ENCODE measurements at regions not wholly inside any gene's neighbourhood (a gene's known extent, or its start where the extent isn't known, plus 50 kb on each side); places are given as distances from the start of the nearest gene placed in this dataset.

DNA sequence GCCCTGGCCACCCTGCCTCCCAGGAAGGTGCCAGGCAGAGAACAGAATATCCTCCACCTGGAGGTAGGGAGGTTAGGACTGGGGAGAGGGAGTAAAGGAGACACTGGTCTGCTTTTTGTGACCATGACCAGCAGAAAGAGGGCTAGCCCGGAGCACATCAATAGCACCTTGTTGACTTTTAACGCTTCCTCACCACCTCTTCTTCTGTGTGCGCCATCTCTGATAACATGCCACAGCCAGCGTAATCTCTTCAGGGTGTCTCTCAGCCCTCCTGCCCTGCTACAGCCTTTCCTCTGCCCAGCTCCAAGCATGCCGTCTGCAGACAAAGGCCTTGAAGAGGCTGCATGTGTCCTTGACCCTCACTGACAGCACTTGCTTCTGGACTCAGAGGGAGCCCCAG, 50.9 kb upstream of the GJA5 start:
- DNase-seq, result no peak
- no peaks in the 10 kb centered on the region for H3K36me3 ChIP-seq (ENCODE audit: control insufficient read depth, insufficient read depth, low read length)
- H3K4me1 ChIP-seq (ENCODE audit: control insufficient read depth, insufficient read depth, low read length), result no peaks in the 10 kb centered on the region
- no peak overlapping the region for H3K27ac ChIP-seq (ENCODE audit: low read length)
- no CpG with 5 or more reads among the region's 5 CpGs for WGBS (ENCODE audit: insufficient coverage, low lambda C conversion rate)
- H3K27me3 ChIP-seq (ENCODE audit: control insufficient read depth, insufficient read depth, low read length), result no peaks in the 10 kb centered on the region
- H3K9me3 ChIP-seq (ENCODE audit: control insufficient read depth, low read depth, low read length), result no peaks in the 10 kb centered on the region
- no peak overlapping the region for H3K4me3 ChIP-seq (ENCODE audit: low read length)

DNA sequence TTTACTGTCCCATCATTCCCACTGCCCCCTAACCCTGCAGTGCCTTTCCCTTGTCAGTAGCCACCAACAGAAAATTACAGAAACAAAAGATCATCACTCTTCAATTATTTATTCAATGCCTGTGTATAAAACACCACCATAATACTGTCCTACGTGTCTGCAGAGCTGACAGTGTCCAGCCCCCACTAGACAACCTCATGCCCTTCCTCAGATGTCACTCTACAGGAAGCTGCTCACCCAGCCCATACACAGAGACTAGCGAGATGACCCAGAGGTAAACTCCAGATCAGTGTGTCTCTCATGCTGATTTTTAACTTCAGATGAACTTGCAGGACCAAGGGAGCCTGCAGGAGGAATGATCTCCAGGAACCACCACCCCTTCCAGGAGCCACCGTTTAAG, 51.3 kb upstream of the GJA5 start:
- no peak overlapping the region for H3K27ac ChIP-seq (ENCODE audit: low read length)
- no peaks in the 10 kb centered on the region for H3K36me3 ChIP-seq (ENCODE audit: control insufficient read depth, insufficient read depth, low read length)
- DNase-seq, result no peak
- H3K27me3 ChIP-seq (ENCODE audit: control insufficient read depth, insufficient read depth, low read length), result no peaks in the 10 kb centered on the region
- H3K9me3 ChIP-seq (ENCODE audit: control insufficient read depth, low read depth, low read length), result no peaks in the 10 kb centered on the region
- H3K4me3 ChIP-seq (ENCODE audit: low read length), result no peak overlapping the region
- no peaks in the 10 kb centered on the region for H3K4me1 ChIP-seq (ENCODE audit: control insufficient read depth, insufficient read depth, low read length)
- WGBS (ENCODE audit: insufficient coverage, low lambda C conversion rate), result no CpG with 5 or more reads among the region's 3 CpGs

DNA sequence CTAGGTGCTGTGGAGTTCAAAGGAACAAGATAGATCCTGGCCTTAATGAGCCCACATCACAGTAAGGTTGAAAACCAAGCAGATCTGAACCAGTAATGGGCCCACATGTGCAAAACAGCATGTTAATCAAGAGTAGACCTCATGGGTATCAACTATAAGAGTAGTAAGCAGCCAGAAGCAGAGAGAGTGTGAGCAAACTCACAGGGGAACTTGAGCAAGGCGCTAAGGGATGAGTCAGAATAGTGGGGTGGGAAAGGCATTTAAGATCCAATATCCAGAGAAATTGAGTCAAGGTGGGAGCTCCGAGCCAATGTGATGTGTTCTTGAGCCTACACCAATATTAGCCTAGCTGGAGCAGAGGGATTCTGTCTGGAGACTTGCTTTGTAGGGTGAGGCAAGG, 52.4 kb upstream of the GJA5 start:
- no peaks in the 10 kb centered on the region for H3K27me3 ChIP-seq (ENCODE audit: control insufficient read depth, insufficient read depth, low read length)
- H3K4me1 ChIP-seq (ENCODE audit: control insufficient read depth, insufficient read depth, low read length), result no peaks in the 10 kb centered on the region
- WGBS (ENCODE audit: insufficient coverage, low lambda C conversion rate), result 100% methylated on average over 1 of the region's 2 CpGs
- H3K36me3 ChIP-seq (ENCODE audit: control insufficient read depth, insufficient read depth, low read length), result no peaks in the 10 kb centered on the region
- H3K9me3 ChIP-seq (ENCODE audit: control insufficient read depth, low read depth, low read length), result no peaks in the 10 kb centered on the region
- DNase-seq, result no peak
- H3K27ac ChIP-seq (ENCODE audit: low read length), result no peak overlapping the region
- H3K4me3 ChIP-seq (ENCODE audit: low read length), result no peak overlapping the region

DNA sequence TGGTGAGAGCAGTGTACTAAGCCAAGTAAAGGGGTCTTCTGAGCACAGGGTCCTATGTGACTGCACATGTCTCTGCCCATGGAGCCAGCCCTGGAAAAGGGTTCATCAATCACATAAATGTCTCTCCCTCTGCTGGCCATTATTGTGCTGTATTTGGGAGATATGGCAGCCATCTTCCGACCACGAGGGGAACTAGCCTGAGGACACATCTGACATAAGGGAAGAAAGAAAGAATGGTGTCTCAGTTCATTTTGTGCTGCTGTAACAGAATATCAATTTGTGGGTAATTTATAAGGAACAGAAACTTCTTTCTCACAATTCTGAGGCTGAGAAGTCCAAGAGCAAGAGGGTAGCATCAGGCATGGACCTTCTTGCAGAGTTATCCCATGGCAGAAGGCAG, 55.1 kb upstream of the GJA5 start:
- H3K4me1 ChIP-seq (ENCODE audit: control insufficient read depth, insufficient read depth, low read length), result no peaks in the 10 kb centered on the region
- H3K4me3 ChIP-seq (ENCODE audit: low read length), result no peak overlapping the region
- no peak for DNase-seq
- no peaks in the 10 kb centered on the region for H3K36me3 ChIP-seq (ENCODE audit: control insufficient read depth, insufficient read depth, low read length)
- H3K27me3 ChIP-seq (ENCODE audit: control insufficient read depth, insufficient read depth, low read length), result no peaks in the 10 kb centered on the region
- no peak overlapping the region for H3K27ac ChIP-seq (ENCODE audit: low read length)
- no peaks in the 10 kb centered on the region for H3K9me3 ChIP-seq (ENCODE audit: control insufficient read depth, low read depth, low read length)
- WGBS (ENCODE audit: insufficient coverage, low lambda C conversion rate), result no CpG with 5 or more reads among the region's 2 CpGs

DNA sequence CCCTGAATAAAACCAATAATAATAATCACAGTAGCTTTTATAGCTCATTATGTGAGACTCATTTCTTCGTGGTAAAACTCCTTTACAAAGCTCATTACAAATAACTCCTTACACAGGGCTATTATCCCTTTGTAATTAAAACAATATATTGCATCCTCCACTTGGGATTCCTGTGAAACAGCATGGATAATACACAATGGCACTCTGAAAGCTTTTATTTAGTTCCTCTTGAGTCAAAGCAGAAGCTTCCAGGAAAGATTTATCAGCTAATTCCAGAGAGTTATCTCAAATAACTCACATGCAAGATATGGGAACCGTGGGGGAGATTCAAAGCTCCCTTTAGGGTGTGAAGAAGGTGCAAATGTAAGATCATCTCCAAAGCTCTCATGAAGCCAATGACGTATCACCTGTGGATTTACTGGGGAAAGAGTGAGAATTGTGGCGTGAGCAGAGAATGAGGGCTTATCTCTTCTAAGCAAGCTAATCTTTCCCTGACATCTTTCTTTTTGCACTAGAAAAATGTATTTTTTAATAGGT, 60.4 kb upstream of the GJA5 start:
- Histone ChIP-seq H3K27me3 (ENCODE audit: control insufficient read depth, insufficient read depth, low read length) (no peaks in the 10 kb centered on the region), H3K36me3 (ENCODE audit: control insufficient read depth, insufficient read depth, low read length) (no peaks in the 10 kb centered on the region), H3K4me1 (ENCODE audit: control insufficient read depth, insufficient read depth, low read length) (no peaks in the 10 kb centered on the region), H3K9me3 (ENCODE audit: control insufficient read depth, low read depth, low read length) (no peaks in the 10 kb centered on the region), H3K4me3 (ENCODE audit: low read length) (no peak overlapping the region), H3K27ac (ENCODE audit: low read length) (no peak overlapping the region)
- no peak for DNase-seq
- WGBS (ENCODE audit: insufficient coverage, low lambda C conversion rate), result no CpG with 5 or more reads among the region's 4 CpGs

DNA sequence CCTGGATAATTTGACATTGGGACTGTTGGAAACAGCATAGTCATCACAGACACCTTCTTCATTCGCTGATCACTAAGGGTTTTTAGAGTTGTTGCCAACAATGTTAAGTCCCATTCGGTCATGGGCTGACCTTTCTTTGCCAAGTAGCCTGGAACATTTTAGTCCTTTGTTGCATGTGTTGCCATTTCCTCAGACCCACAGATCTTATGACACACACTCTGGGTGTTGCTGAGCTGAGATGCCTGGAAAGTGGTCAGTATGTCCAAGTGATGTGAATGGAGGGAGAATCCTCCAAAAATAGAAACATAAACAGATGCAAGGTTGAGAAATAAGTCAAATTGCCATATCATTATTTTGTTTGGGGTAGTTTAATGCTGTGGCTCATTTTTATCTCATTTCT, 61.5 kb upstream of the GJA5 start:
- H3K9me3 ChIP-seq (ENCODE audit: control insufficient read depth, low read depth, low read length), result no peaks in the 10 kb centered on the region
- H3K4me1 ChIP-seq (ENCODE audit: control insufficient read depth, insufficient read depth, low read length), result no peaks in the 10 kb centered on the region
- no peak overlapping the region for H3K27ac ChIP-seq (ENCODE audit: low read length)
- H3K27me3 ChIP-seq (ENCODE audit: control insufficient read depth, insufficient read depth, low read length), result no peaks in the 10 kb centered on the region
- no peaks in the 10 kb centered on the region for H3K36me3 ChIP-seq (ENCODE audit: control insufficient read depth, insufficient read depth, low read length)
- no CpG with 5 or more reads among the region's 2 CpGs for WGBS (ENCODE audit: insufficient coverage, low lambda C conversion rate)
- DNase-seq, result no peak
- no peak overlapping the region for H3K4me3 ChIP-seq (ENCODE audit: low read length)

DNA sequence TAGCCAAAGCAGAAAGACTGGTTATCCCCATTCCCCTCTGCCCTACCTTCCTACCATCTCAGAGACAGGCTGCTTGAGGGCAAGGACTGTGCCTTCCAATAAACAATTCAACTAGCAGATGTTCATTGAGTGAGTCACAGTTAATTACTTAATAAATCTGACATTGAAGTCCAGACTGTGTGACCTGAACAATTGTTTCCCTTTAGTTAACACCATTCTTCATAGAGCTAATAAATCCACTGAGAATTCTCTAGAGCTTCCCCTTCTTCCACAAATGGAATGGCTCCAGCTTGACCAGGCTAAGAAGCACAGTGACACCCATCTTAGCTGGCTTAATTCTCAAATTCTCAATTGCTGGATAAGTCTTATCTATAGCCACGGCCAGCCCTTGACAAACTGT, 61.9 kb upstream of the GJA5 start:
- Histone ChIP-seq H3K4me1 (ENCODE audit: control insufficient read depth, insufficient read depth, low read length) (no peaks in the 10 kb centered on the region), H3K36me3 (ENCODE audit: control insufficient read depth, insufficient read depth, low read length) (no peaks in the 10 kb centered on the region), H3K27me3 (ENCODE audit: control insufficient read depth, insufficient read depth, low read length) (no peaks in the 10 kb centered on the region), H3K4me3 (ENCODE audit: low read length) (no peak overlapping the region), H3K27ac (ENCODE audit: low read length) (no peak overlapping the region), H3K9me3 (ENCODE audit: control insufficient read depth, low read depth, low read length) (no peaks in the 10 kb centered on the region)
- DNase-seq, result no peak
- 63% methylated on average over 1 of the region's 1 CpG for WGBS (ENCODE audit: insufficient coverage, low lambda C conversion rate)

DNA sequence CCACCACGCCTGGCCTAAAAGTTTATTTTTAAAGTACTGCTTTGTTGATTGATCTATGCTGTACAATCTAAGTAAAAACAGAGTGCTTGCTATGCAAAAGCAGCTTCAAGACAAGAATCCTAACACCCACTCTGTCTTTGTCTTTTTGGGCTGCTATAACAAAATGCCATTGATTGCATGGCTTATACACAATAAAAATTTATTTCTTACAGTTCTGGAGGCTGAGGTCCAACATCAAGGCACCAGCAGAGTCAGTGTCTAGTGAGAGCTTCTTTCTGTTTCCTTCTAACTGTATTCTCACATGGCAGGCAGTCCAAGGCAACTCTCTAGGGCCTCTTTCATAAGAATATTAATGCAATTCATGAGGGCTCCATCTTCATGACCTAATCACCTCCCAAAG, 63.6 kb upstream of the GJA5 start:
- Histone ChIP-seq H3K36me3 (ENCODE audit: control insufficient read depth, insufficient read depth, low read length) (no peaks in the 10 kb centered on the region), H3K9me3 (ENCODE audit: control insufficient read depth, low read depth, low read length) (no peaks in the 10 kb centered on the region), H3K27ac (ENCODE audit: low read length) (no peak overlapping the region), H3K27me3 (ENCODE audit: control insufficient read depth, insufficient read depth, low read length) (no peaks in the 10 kb centered on the region), H3K4me3 (ENCODE audit: low read length) (no peak overlapping the region), H3K4me1 (ENCODE audit: control insufficient read depth, insufficient read depth, low read length) (no peaks in the 10 kb centered on the region)
- no peak for DNase-seq
- WGBS (ENCODE audit: insufficient coverage, low lambda C conversion rate), result no CpG with 5 or more reads among the region's 1 CpG

DNA sequence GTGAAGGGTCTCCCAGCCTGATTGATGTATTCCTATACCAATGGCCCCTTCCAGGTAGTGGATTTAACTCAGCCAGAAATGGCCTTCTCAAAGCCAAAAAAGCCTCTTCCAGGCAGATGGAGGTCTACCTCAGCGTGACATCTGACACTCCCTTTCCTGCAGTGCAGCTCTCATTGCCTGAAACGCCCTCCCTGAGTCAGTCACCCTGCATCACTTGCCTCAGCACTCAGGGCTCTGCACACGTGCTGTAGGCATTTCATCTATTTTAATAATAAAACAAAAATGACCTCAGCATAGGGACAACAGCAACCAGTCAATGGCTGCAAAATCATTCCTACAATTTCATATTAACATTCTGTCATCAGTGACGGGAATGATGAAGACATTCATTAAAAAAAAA, 64.4 kb upstream of the GJA5 start:
- no peaks in the 10 kb centered on the region for H3K4me1 ChIP-seq (ENCODE audit: control insufficient read depth, insufficient read depth, low read length)
- no peaks in the 10 kb centered on the region for H3K27me3 ChIP-seq (ENCODE audit: control insufficient read depth, insufficient read depth, low read length)
- no peaks in the 10 kb centered on the region for H3K9me3 ChIP-seq (ENCODE audit: control insufficient read depth, low read depth, low read length)
- no peak for DNase-seq
- H3K36me3 ChIP-seq (ENCODE audit: control insufficient read depth, insufficient read depth, low read length), result no peaks in the 10 kb centered on the region
- H3K27ac ChIP-seq (ENCODE audit: low read length), result no peak overlapping the region
- H3K4me3 ChIP-seq (ENCODE audit: low read length), result no peak overlapping the region
- WGBS (ENCODE audit: insufficient coverage, low lambda C conversion rate), result no CpG with 5 or more reads among the region's 4 CpGs

DNA sequence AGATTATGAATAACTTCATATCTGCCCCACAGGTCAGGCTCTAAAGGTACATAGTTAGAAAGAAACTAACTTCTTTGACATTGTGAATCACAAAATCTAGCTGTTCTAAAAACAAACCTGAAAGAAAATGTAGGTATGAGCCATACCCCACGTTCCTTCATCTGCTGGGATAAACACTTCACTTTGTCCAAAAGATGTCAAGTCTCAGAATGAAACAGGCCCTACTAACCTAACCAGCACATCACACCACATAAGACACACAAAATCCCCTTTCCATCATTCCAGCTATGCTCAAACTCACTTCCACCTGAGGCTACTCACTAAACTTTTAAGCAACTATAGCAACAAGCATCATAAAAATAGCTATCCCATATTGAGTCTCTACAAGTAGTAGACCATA, 65.2 kb upstream of the GJA5 start:
- WGBS (ENCODE audit: insufficient coverage, low lambda C conversion rate), result 100% methylated on average over 1 of the region's 1 CpG
- no peaks in the 10 kb centered on the region for H3K36me3 ChIP-seq (ENCODE audit: control insufficient read depth, insufficient read depth, low read length)
- no peak for DNase-seq
- H3K27ac ChIP-seq (ENCODE audit: low read length), result no peak overlapping the region
- no peak overlapping the region for H3K4me3 ChIP-seq (ENCODE audit: low read length)
- no peaks in the 10 kb centered on the region for H3K4me1 ChIP-seq (ENCODE audit: control insufficient read depth, insufficient read depth, low read length)
- H3K9me3 ChIP-seq (ENCODE audit: control insufficient read depth, low read depth, low read length), result no peaks in the 10 kb centered on the region
- H3K27me3 ChIP-seq (ENCODE audit: control insufficient read depth, insufficient read depth, low read length), result no peaks in the 10 kb centered on the region

DNA sequence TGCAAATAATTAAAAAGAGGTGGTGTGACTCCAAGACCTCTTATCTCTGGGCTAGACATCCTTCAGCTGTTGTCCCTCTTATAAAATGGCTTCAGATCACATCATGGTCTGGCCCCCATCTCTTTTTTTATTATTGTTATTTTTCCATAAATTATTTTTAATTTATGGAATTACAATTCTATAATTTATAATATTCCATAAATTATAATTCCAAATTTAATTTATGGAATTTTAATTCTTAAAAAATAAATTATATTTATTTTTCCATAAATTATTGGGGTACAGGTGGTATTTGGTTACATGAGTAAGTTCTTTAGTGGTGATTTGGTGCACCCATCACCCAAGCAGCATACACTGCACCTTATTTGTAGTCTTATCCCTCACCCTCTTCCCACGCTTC, 65.9 kb upstream of the GJA5 start:
- Histone ChIP-seq H3K36me3 (ENCODE audit: control insufficient read depth, insufficient read depth, low read length) (no peaks in the 10 kb centered on the region), H3K4me3 (ENCODE audit: low read length) (no peak overlapping the region), H3K27ac (ENCODE audit: low read length) (no peak overlapping the region), H3K27me3 (ENCODE audit: control insufficient read depth, insufficient read depth, low read length) (no peaks in the 10 kb centered on the region), H3K4me1 (ENCODE audit: control insufficient read depth, insufficient read depth, low read length) (no peaks in the 10 kb centered on the region), H3K9me3 (ENCODE audit: control insufficient read depth, low read depth, low read length) (no peaks in the 10 kb centered on the region)
- no CpG with 5 or more reads among the region's 1 CpG for WGBS (ENCODE audit: insufficient coverage, low lambda C conversion rate)
- DNase-seq, result no peak

Data from large intestine (tissue), 3 donors.